HCT116 (cell line): ENCODE measurements at regions not wholly inside any gene's neighbourhood (a gene's known extent, or its start where the extent isn't known, plus 50 kb on each side); places are given as distances from the start of the nearest gene placed in this dataset.

ENCODE experiments used
- ATAC-seq: fragments of 200-7000 bp; cut with Tn5 transposase; 2 replicates; pipeline ENCODE4 v1.9.1; 2020; ENCODE audit warnings: mild to moderate bottlenecking, moderate library complexity
- BruUV-seq: library from RNA; stranded (reverse); fragments of 400-500 nt; replicated peaks from 2 replicates; lab custom pipeline; 2021; lab: Mats Ljungman, UMichigan
- CTCF ChIA-PET: fragments of 300-600 bp; sonication (Branson Sonifier 250); formaldehyde crosslinking; loops from one replicate; lab custom pipeline; 2021; ENCODE audit warnings: antibody characterized with exemption; lab: Charles Lee
- POLR2A ChIA-PET: fragments of 300-600, 350-600 bp; sonication (Branson Sonifier 250); formaldehyde crosslinking; loops from one replicate; lab custom pipeline; 2021; ENCODE audit warnings: antibody characterized with exemption; lab: Charles Lee
- RAD21 ChIA-PET, 2 experiments: fragments of 300-600 bp; sonication (Branson Sonifier 250); formaldehyde crosslinking; loops; one replicate each; lab custom pipeline; 2023; ENCODE audit warnings: low total read pairs in 2 of 2; ENCODE audit not compliant: uncharacterized antibody in 2 of 2, unreplicated experiment in 2 of 2, low non-redundant PET in 1 of 2; lab: Charles Lee
- DNase-seq: peaks from one replicate; pipeline ENCODE4 v3.0.0-alpha.2; 2010; ENCODE audit warnings: low read depth, low spot score
- H2AFZ ChIP-seq: fragments of 200-600 bp; shearing (Covaris generic), sonication (generic); 2 replicates; pipeline ENCODE4 v1.6.1; 2017; ENCODE audit warnings: low read depth, mixed run types, mixed read lengths, antibody characterized with exemption, low read length; ENCODE audit not compliant: poor library complexity, severe bottlenecking
- H3K27ac ChIP-seq: 2 replicates; pipeline ENCODE4 v1.5.1; 2012; ENCODE audit warnings: low read depth, low read length
- H3K27me3 ChIP-seq: fragments of 200-600 bp; sonication (generic); 2 replicates; pipeline ENCODE4 v1.6.1; 2016; ENCODE audit warnings: mixed run types, low read length, mixed read lengths; ENCODE audit not compliant: insufficient read depth
- H3K36me3 ChIP-seq, 2 experiments: fragments of 200-500 bp in 1 of 2; fragments of 200-600 bp in 1 of 2; sonication (Bioruptor generic) in 1 of 2; sonication (generic) in 1 of 2; 2 replicates each; pipeline versions ENCODE4 v1.5.1 to v1.6.1; 2014 to 2016; ENCODE audit warnings: low read length in 2 of 2, inconsistent platforms in 1 of 2, mixed read lengths in 1 of 2, mixed run types in 1 of 2; ENCODE audit not compliant: insufficient read depth in 2 of 2, control insufficient read depth in 1 of 2
- H3K4me1 ChIP-seq, 2 experiments: fragments of 200-600 bp in 1 of 2; sonication (generic) in 1 of 2; 2 replicates each; pipeline versions ENCODE4 v1.5.1 to v1.6.1; 2012 to 2017; ENCODE audit warnings: low read length in 2 of 2, inconsistent platforms in 1 of 2, mild to moderate bottlenecking in 1 of 2, mixed read lengths in 1 of 2, mixed run types in 1 of 2, moderate library complexity in 1 of 2; ENCODE audit not compliant: insufficient read depth in 2 of 2, control insufficient read depth in 1 of 2
- H3K4me2 ChIP-seq: fragments of 200-600 bp; sonication (generic); 2 replicates; pipeline ENCODE4 v1.6.1; 2017; ENCODE audit warnings: mixed run types, low read length, mixed read lengths
- H3K4me3 ChIP-seq, 2 experiments: fragments of 200-600 bp in 1 of 2; sonication (generic) in 1 of 2; replicated peaks in 1 of 2; 2 replicates each; pipeline ENCODE4 v1.5.1; 2011 to 2016; ENCODE audit warnings: low read length in 2 of 2, control low read depth in 1 of 2, low read depth in 1 of 2, mild to moderate bottlenecking in 1 of 2, mixed read lengths in 1 of 2, mixed run types in 1 of 2
- H3K79me2 ChIP-seq: fragments of 200-600 bp; sonication (generic); 2 replicates; pipeline ENCODE4 v1.6.1; 2017; ENCODE audit warnings: mild to moderate bottlenecking, mixed run types, low read length, moderate library complexity, mixed read lengths; ENCODE audit not compliant: insufficient read depth
- H3K9ac ChIP-seq: fragments of 200-600 bp; sonication (generic); 2 replicates; pipeline ENCODE4 v1.6.1; 2016; ENCODE audit warnings: low read length, mixed read lengths
- H3K9me2 ChIP-seq: fragments of 200-600 bp; sonication (generic), shearing (Covaris generic); 2 replicates; pipeline ENCODE4 v1.6.1; 2017; ENCODE audit warnings: mixed run types, mild to moderate bottlenecking, moderate library complexity; ENCODE audit not compliant: insufficient read depth
- H3K9me3 ChIP-seq, 2 experiments: fragments of 200-500 bp in 1 of 2; fragments of 200-600 bp in 1 of 2; sonication (Bioruptor generic) in 1 of 2; sonication (generic) in 1 of 2; 2 replicates each; pipeline ENCODE4 v1.6.1; 2014 to 2017; ENCODE audit warnings: low read length in 2 of 2, mixed read lengths in 2 of 2, inconsistent platforms in 1 of 2, low read depth in 1 of 2, mild to moderate bottlenecking in 1 of 2, mixed run types in 1 of 2, moderate library complexity in 1 of 2; ENCODE audit not compliant: control insufficient read depth in 1 of 2, insufficient read depth in 1 of 2
- H4K20me1 ChIP-seq: fragments of 200-600 bp; sonication (generic), shearing (Covaris generic); 2 replicates; pipeline ENCODE4 v1.6.1; 2017; ENCODE audit warnings: mixed run types, mild to moderate bottlenecking, moderate library complexity; ENCODE audit not compliant: insufficient read depth
- CBX3 ChIP-seq: IDR thresholded peaks from 2 replicates; pipeline ENCODE4 v1.6.1; 2012; ENCODE audit warnings: low read depth
- CEBPB ChIP-seq: IDR thresholded peaks from 2 replicates; pipeline ENCODE4 v1.6.1; 2012; ENCODE audit warnings: low read depth
- ELF1 ChIP-seq: IDR thresholded peaks from 2 replicates; pipeline ENCODE4 v1.6.1; 2012; ENCODE audit warnings: low read depth, borderline replicate concordance
- EZH2phosphoT487 ChIP-seq: fragments of 200-600 bp; IDR thresholded peaks from 2 replicates; pipeline ENCODE4 v1.6.1; 2018; ENCODE audit warnings: antibody characterized with exemption, borderline replicate concordance
- FOSL1 ChIP-seq: IDR thresholded peaks from 2 replicates; pipeline ENCODE4 v1.6.1; 2012; ENCODE audit warnings: low read depth
- RAD21 ChIP-seq: IDR thresholded peaks from 2 replicates; pipeline ENCODE4 v1.6.1; 2012; ENCODE audit warnings: low read depth, mild to moderate bottlenecking
- TCF7L2 ChIP-seq: IDR thresholded peaks from 2 replicates; pipeline ENCODE4 v1.7.0; 2011; ENCODE audit warnings: borderline replicate concordance, inconsistent platforms; ENCODE audit not compliant: insufficient read depth, insufficient read length; ENCODE audit errors: extremely low read depth
- YY1 ChIP-seq: IDR thresholded peaks from 2 replicates; pipeline ENCODE4 v1.6.1; 2011; ENCODE audit warnings: low read length, low read depth, moderate library complexity, mild to moderate bottlenecking; ENCODE audit not compliant: insufficient replicate concordance; ENCODE audit errors: extremely low read depth
- ZFX ChIP-seq: fragments of 450-650 bp; IDR thresholded peaks from 2 replicates; pipeline ENCODE4 v1.6.1; 2017
- ZNF274 ChIP-seq: fragments of 200-500 bp; sonication (Bioruptor generic); IDR thresholded peaks from 2 replicates; pipeline ENCODE4 v1.6.1; 2014; ENCODE audit warnings: mild to moderate bottlenecking, low read depth, low read length, inconsistent platforms
- intact Hi-C: fragments of 100-400 bp; cut with micrococcal nuclease; formaldehyde crosslinking; loops from 2 replicates; pipeline ENCODE4 v1.10.0; 2022
- TF ChIP-seq, protein P1 (sequence below): IDR thresholded peaks from 2 replicates; pipeline ENCODE4 v1.6.1; 2012
- TF ChIP-seq, protein P2 (sequence below): IDR thresholded peaks from 2 replicates; pipeline ENCODE4 v1.6.1; 2012

DNA sequence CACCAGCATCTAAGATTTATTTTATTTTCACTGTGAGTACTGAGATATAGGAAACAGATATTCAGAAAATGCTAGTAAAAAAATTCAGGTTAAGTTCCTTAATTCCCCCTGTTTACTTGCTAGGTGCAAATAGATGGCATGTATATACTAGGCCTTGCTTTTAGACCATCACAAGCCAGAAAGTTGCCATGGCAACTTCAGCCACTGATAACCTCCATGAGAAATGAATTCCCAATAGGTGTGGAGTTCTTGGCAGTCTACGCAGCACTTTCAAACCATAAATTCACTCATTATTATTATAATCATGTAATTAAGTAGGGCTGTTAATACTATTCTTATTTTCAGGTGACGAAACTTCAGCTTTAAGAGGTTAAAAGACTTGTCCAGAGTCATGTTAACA lies 251.6 kb upstream of the TFAP2D start:
- Histone ChIP-seq H4K20me1 (no peaks in the 10 kb centered on the region), H2AFZ (no peak overlapping the region), H3K4me1 (no peaks in the 10 kb centered on the region), H3K36me3 (no peaks in the 10 kb centered on the region), H3K79me2 (no peaks in the 10 kb centered on the region), H3K4me3 (no peak overlapping the region), H3K27me3 (no peaks in the 10 kb centered on the region), H3K9ac (no peak overlapping the region), H3K9me2 (no peaks in the 10 kb centered on the region), H3K4me2 (no peak overlapping the region), H3K27ac (no peak overlapping the region), H3K9me3 (peaks cover 10 to 13% of the 10 kb centered on the region in 2 experiments; a peak in 2 of 4 replicates)
- intact Hi-C loops: no loop called here
- POLR2A ChIA-PET: no interaction called here
- DNase-seq (no peak), ATAC-seq (no peak)
- TF ChIP-seq CEBPB (no peak), CBX3 (no peak), RAD21 (no peak), ELF1 (no peak), YY1 (no peak), TCF7L2 (no peak), ZNF274 (no peak), FOSL1 (no peak)
- TF ChIP-seq, protein P1, sequence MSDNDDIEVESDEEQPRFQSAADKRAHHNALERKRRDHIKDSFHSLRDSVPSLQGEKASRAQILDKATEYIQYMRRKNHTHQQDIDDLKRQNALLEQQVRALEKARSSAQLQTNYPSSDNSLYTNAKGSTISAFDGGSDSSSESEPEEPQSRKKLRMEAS: no peak
- TF ChIP-seq, protein P2, sequence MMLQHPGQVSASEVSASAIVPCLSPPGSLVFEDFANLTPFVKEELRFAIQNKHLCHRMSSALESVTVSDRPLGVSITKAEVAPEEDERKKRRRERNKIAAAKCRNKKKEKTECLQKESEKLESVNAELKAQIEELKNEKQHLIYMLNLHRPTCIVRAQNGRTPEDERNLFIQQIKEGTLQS: no peak
- CTCF ChIA-PET: no interaction called here
- RAD21 ChIA-PET: no interaction called here
- BruUV-seq: no TSS peak

DNA sequence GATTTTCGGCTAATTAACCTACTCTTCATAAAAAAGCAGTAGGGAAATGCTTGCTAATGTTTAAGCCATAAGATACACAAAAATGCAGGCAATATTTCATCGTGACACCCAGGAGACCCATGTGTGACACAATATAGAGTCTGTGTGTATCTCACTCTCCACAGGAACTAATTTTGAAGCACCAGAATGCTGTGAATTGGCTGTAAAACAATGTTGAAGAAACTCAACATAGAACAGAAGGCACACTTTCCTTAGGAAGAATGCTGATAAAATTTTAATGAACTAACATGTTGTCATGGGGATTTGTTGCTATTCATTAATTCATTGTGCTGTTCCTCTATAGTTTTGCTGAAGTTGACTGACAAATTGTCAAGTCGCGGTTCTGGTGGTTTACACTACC lies 249.4 kb upstream of the TFAP2D start:
- POLR2A ChIA-PET: no interaction called here
- Histone ChIP-seq H3K4me2 (no peak overlapping the region), H3K9ac (no peak overlapping the region), H3K36me3 (no peaks in the 10 kb centered on the region), H3K4me3 (no peak overlapping the region), H3K79me2 (no peaks in the 10 kb centered on the region), H3K4me1 (no peaks in the 10 kb centered on the region), H2AFZ (no peak overlapping the region), H3K27me3 (no peaks in the 10 kb centered on the region)
- CTCF ChIA-PET: no interaction called here
- intact Hi-C loops: no loop called here
- DNase-seq: no peak
- RAD21 ChIA-PET: no interaction called here
- no TSS peak for BruUV-seq
- TF ChIP-seq RAD21 (no peak), ZFX (no peak), EZH2phosphoT487 (no peak), TCF7L2 (no peak)
- TF ChIP-seq, all 23 proteins: peak for 0
- H4K20me1 ChIP-seq: no peaks in the 10 kb centered on the region
- ATAC-seq: no peak
- no peak overlapping the region for H3K27ac ChIP-seq
- H3K9me2 ChIP-seq: no peaks in the 10 kb centered on the region
- peaks cover 10% of the 10 kb centered on the region in 2 experiments; a peak in 2 of 4 replicates for H3K9me3 ChIP-seq
